ENCODE measurements at regions not wholly inside any gene's neighbourhood (a gene's known extent, or its start where the extent isn't known, plus 50 kb on each side); places are given as distances from the start of the nearest gene placed in this dataset.

DNA sequence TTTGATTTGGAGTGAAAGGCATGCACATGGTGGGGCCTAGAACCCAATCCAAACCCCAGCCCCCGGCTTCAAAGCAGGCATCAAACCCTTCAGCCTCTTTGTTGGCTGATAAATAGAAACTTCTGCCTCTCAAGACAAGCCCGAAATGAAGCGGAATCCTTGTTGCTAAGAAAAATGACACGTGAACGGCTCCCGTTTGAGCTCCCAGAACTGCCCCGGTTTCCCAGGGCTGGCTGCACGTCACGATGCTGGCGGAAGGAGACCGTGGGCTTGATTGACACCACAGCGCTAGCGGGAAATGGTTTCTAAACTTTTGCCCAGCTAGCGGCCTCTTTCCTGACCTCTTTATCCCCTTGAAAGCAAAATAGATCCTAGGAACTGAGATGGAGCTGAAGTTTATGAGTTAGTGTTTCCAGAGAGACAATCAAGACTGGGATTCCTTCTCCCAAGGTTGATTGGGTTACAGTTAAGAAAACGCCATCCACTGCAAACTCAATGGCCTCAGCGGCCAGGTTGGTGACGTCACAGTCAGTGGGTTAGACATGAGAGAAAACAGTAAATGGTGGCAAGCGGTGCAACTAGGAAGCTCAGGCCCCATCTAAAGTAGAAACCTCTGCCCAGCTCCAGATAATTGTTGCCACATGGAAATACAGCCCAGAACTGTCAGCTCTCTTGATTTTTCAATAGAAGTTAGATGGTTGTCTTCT lies 117.0 kb downstream of the ANKRD60 start:
- Histone ChIP-seq H3K4me3 (replicated peaks; ENCODE audit: insufficient read depth, low read length) (no peak overlapping the region), H3K27me3 (ENCODE audit: insufficient read depth, poor library complexity, severe bottlenecking) (no peaks in the 10 kb centered on the region), H3K27ac (replicated peaks) (no peak overlapping the region)
- no peak for DNase-seq (ENCODE audit: low read depth in 1 of 2, low spot score in 1 of 2)
- TF ChIP-seq SPI1 (IDR thresholded peaks at IDR 0.05; ENCODE audit: borderline replicate concordance, low read depth) (no peak), CTCF (IDR thresholded peaks at IDR 0.05; ENCODE audit: insufficient read depth, low read length) (no peak), POLR2AphosphoS5 (IDR thresholded peaks at IDR 0.05; ENCODE audit: low read depth) (no peak), GABPA (IDR thresholded peaks at IDR 0.05; ENCODE audit: low read depth) (no peak)
- TF ChIP-seq, protein P1, sequence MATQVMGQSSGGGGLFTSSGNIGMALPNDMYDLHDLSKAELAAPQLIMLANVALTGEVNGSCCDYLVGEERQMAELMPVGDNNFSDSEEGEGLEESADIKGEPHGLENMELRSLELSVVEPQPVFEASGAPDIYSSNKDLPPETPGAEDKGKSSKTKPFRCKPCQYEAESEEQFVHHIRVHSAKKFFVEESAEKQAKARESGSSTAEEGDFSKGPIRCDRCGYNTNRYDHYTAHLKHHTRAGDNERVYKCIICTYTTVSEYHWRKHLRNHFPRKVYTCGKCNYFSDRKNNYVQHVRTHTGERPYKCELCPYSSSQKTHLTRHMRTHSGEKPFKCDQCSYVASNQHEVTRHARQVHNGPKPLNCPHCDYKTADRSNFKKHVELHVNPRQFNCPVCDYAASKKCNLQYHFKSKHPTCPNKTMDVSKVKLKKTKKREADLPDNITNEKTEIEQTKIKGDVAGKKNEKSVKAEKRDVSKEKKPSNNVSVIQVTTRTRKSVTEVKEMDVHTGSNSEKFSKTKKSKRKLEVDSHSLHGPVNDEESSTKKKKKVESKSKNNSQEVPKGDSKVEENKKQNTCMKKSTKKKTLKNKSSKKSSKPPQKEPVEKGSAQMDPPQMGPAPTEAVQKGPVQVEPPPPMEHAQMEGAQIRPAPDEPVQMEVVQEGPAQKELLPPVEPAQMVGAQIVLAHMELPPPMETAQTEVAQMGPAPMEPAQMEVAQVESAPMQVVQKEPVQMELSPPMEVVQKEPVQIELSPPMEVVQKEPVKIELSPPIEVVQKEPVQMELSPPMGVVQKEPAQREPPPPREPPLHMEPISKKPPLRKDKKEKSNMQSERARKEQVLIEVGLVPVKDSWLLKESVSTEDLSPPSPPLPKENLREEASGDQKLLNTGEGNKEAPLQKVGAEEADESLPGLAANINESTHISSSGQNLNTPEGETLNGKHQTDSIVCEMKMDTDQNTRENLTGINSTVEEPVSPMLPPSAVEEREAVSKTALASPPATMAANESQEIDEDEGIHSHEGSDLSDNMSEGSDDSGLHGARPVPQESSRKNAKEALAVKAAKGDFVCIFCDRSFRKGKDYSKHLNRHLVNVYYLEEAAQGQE (IDR thresholded peaks at IDR 0.05; ENCODE audit: insufficient replicate concordance, low read depth) = no peak

DNA sequence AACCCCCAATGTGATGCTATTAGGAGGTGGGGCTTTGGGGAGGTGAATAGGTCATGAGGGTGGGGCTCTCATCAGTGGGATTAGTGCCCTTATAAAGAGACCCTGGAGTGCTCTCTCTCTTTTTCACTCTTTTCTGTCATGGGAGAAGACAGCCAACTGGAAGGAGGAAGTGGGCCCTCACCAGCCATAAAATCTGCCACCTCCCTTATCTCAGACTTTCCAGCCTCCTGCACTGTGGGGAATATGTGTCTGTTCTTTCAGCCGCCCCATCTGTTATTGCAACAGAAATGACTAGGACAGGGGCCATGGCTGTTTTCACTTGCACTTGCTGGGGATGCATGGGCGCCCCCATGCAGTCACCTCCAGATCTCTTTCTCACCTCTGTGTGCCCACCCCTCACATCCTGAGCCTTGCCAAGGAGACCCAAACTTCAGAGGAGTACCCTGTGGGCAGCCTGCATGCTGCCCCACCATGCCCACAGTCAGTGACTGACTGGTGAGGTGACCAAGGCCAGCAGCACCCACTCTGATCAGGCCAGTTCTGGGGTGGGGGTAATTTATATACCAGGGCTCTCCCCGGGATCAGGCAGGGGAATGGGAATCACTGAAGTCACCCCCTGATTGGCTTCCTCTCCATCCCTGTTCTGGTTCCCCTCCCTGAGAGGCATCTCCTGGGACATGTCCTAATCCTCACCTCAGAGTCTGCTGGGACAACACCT lies 118.4 kb downstream of the ANKRD60 start:
- H3K27me3 ChIP-seq (ENCODE audit: insufficient read depth, poor library complexity, severe bottlenecking) = no peaks in the 10 kb centered on the region
- TF ChIP-seq GABPA (IDR thresholded peaks at IDR 0.05; ENCODE audit: low read depth) (no peak), SPI1 (IDR thresholded peaks at IDR 0.05; ENCODE audit: borderline replicate concordance, low read depth) (no peak), POLR2AphosphoS5 (IDR thresholded peaks at IDR 0.05; ENCODE audit: low read depth) (no peak), CTCF (IDR thresholded peaks at IDR 0.05; ENCODE audit: insufficient read depth, low read length) (no peak)
- TF ChIP-seq, protein P1 (IDR thresholded peaks at IDR 0.05; ENCODE audit: insufficient replicate concordance, low read depth) = no peak
- no peak overlapping the region for H3K4me3 ChIP-seq (replicated peaks; ENCODE audit: insufficient read depth, low read length)
- no peak overlapping the region for H3K27ac ChIP-seq (replicated peaks)
- DNase-seq (ENCODE audit: low read depth in 1 of 2, low spot score in 1 of 2) = no peak

GRCh38 chr20:58109126-58109880 lies 119.2 kb downstream of the ANKRD60 start:
- no peak overlapping the region for H3K27ac ChIP-seq (replicated peaks)
- H3K27me3 ChIP-seq (ENCODE audit: insufficient read depth, poor library complexity, severe bottlenecking) = no peaks in the 10 kb centered on the region
- H3K4me3 ChIP-seq (replicated peaks; ENCODE audit: insufficient read depth, low read length) = no peak overlapping the region
- TF ChIP-seq GABPA (IDR thresholded peaks at IDR 0.05; ENCODE audit: low read depth) (no peak), POLR2AphosphoS5 (IDR thresholded peaks at IDR 0.05; ENCODE audit: low read depth) (no peak), CTCF (IDR thresholded peaks at IDR 0.05; ENCODE audit: insufficient read depth, low read length) (no peak), SPI1 (IDR thresholded peaks at IDR 0.05; ENCODE audit: borderline replicate concordance, low read depth) (no peak)
- TF ChIP-seq, protein P1 (IDR thresholded peaks at IDR 0.05; ENCODE audit: insufficient replicate concordance, low read depth) = no peak
- DNase-seq (ENCODE audit: low read depth in 1 of 2, low spot score in 1 of 2) = no peak
